GM13976 (cell line): ENCODE measurements at regions not wholly inside any gene's neighbourhood (a gene's known extent, or its start where the extent isn't known, plus 50 kb on each side); places are given as distances from the start of the nearest gene placed in this dataset.

Source experiments
- DNase-seq: peaks from one replicate; pipeline ENCODE4 v3.0.0; 2012; ENCODE audit warnings: low spot score
- CTCF ChIP-seq: IDR thresholded peaks from 2 replicates; pipeline ENCODE4 v1.5.1; 2012; ENCODE audit warnings: borderline replicate concordance, mild to moderate bottlenecking; ENCODE audit not compliant: insufficient read depth; ENCODE audit errors: extremely low read depth, missing control alignments, control extremely low read depth
- in situ Hi-C: fragments of 300-500 bp; cut with MboI; formaldehyde crosslinking; loops from one replicate; pipeline ENCODE4 v1.12.0; 2022; ENCODE audit warnings: low sequenced_read_pairs, mixed read lengths, inconsistent platforms; ENCODE audit not compliant: unreplicated experiment

DNA sequence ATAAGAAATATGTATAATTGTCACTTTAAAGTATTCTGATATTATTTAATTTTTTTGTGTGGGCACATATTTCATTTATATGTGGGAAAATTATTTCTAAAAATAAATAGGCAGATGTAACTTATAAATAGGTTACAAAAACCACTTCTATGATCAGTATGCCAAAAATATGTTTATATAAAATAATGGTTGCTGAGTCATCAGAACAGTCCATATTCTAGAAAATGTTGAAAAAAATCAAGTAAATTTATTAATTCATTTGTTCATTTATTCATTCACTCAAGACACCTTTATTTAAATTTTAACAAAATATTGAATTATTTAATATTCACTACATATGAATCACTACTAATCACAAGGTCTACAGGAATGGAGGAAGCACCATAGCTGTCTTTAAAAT is 1387.3 kb upstream of the C9orf72 start:
- DNase-seq = no peak
- in situ Hi-C loops = no loop called here
- TF ChIP-seq CTCF = no peak

GRCh38 chr9:28961623-28962022 is 1388.3 kb upstream of the C9orf72 start:
- TF ChIP-seq CTCF = no peak
- no peak for DNase-seq
- in situ Hi-C loops = no loop called here

DNA sequence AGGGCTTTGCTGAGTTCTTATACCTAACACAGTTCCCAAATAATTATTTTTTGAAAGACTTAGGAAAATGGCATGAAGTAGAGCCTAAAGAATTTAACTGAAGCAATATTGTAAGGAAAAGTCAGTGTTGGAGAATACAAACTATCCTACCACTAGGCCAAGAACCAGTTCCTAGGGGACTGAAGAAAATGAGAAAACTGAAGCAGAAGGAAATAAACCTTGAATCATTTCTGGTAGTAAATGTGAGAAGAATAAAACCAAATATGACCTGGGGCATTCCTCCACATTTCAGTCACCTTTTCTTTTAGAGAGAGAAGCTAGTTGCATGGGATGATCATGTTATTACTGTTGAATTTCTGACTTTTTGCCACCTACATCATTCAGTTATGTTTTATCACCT is 1393.9 kb upstream of the C9orf72 start:
- in situ Hi-C loops = no loop called here
- no peak for TF ChIP-seq CTCF
- DNase-seq = no peak

GRCh38 chr9:28970241-28970654 is 1397.0 kb upstream of the C9orf72 start:
- TF ChIP-seq CTCF = no peak
- in situ Hi-C loops = no loop called here
- DNase-seq = no peak

GRCh38 chr9:28971881-28972280 is 1398.6 kb upstream of the C9orf72 start:
- DNase-seq = no peak
- no peak for TF ChIP-seq CTCF
- in situ Hi-C loops = no loop called here

- in situ Hi-C loops = no loop called here
- DNase-seq = no peak
- TF ChIP-seq CTCF = no peak
Measured at GRCh38 chr9:28976250-28976649, 1403.0 kb upstream of the C9orf72 start.

DNA sequence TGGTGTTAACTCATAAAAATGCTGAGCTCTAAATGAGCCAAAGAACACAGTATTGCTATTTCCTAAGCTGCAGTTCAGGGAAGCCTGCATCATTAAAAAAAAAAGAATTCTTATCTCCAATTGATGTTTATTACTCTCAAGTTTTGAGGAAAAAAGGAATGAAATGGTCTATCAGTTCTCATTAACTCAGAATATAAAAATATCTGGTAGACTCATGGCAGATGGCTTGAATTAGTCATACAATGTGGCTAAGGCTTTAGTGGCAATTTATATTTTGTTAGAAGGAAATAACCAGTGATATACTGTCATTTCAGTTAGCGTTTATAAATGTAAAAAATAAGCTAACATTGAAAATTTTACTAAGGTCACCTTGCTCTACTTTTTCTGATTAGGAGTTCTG is 1403.4 kb upstream of the C9orf72 start:
- in situ Hi-C loops = no loop called here
- no peak for DNase-seq
- TF ChIP-seq CTCF = no peak
